ENCODE measurements at regions not wholly inside any gene's neighbourhood (a gene's known extent, or its start where the extent isn't known, plus 50 kb on each side); places are given as distances from the start of the nearest gene placed in this dataset.

DNA sequence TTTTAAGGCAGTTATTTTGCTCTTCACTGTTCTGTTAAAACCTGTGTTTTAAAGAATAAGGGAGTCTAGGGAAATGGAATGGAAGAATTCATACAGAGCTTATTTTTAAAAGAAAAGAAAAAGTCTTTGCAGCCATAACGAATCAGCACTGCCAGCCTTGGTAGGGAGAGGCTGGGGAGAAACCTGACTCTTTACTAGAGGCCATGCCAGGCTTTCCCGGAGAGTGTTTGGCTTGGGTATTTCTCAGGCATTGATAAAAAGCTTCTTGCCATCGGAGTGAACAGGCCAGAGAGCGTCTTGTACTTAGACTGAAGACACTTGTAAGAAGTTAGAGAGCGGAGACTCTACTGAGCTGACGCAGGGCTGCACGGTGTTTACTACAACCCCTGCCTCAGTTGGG is 72.7 kb upstream of the NFIL3 start:
- H3K27ac ChIP-seq: no peak overlapping the region
- H3K9me3 ChIP-seq: no peaks in the 10 kb centered on the region
- H3K4me3 ChIP-seq: no peak overlapping the region
- WGBS, 3 donors: 42 to 51% (median 42%) methylated on average over 7 of the region's 7 CpGs
- no peak for ATAC-seq
- TF ChIP-seq, protein P1, sequence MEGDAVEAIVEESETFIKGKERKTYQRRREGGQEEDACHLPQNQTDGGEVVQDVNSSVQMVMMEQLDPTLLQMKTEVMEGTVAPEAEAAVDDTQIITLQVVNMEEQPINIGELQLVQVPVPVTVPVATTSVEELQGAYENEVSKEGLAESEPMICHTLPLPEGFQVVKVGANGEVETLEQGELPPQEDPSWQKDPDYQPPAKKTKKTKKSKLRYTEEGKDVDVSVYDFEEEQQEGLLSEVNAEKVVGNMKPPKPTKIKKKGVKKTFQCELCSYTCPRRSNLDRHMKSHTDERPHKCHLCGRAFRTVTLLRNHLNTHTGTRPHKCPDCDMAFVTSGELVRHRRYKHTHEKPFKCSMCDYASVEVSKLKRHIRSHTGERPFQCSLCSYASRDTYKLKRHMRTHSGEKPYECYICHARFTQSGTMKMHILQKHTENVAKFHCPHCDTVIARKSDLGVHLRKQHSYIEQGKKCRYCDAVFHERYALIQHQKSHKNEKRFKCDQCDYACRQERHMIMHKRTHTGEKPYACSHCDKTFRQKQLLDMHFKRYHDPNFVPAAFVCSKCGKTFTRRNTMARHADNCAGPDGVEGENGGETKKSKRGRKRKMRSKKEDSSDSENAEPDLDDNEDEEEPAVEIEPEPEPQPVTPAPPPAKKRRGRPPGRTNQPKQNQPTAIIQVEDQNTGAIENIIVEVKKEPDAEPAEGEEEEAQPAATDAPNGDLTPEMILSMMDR (IDR thresholded peaks at IDR 0.05): no peak
- H3K4me1 ChIP-seq: no peaks in the 10 kb centered on the region
- intact Hi-C loops (cut with DNase I): no loop called here
- no peaks in the 10 kb centered on the region for H3K27me3 ChIP-seq (ENCODE audit: insufficient read depth in 3 of 3, low read length in 2 of 3)
- no peaks in the 10 kb centered on the region for H3K36me3 ChIP-seq (ENCODE audit: insufficient read depth in 1 of 2, low read depth in 1 of 2)
- DNase-seq: no peak

DNA sequence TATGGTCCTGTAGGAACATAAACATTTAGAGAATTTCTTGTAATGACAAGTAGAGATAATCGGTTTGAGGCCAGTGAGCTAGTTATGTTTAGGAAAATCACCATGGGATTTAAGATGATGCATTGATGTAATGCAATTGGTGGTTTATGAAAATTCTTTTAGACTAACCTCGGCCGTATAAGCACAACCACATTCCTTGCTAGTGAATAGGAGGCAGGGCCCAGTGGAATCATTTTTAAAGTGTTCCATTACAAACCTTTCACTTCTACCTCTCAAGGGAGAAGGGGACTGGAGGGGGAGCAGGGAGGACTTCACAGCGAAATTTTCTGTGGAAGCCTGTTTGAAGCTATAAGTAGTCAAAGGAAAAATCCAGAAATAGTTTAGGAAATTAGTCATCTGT is 71.8 kb upstream of the NFIL3 start:
- H3K27me3 ChIP-seq (ENCODE audit: insufficient read depth in 3 of 3, low read length in 2 of 3): no peaks in the 10 kb centered on the region
- ATAC-seq: no peak
- H3K4me3 ChIP-seq: no peak overlapping the region
- 46 to 55% (median 51%) methylated on average over 4 of the region's 4 CpGs for WGBS, 3 donors
- TF ChIP-seq, protein P1 (IDR thresholded peaks at IDR 0.05): no peak
- no peak overlapping the region for H3K27ac ChIP-seq
- H3K4me1 ChIP-seq: no peaks in the 10 kb centered on the region
- no peaks in the 10 kb centered on the region for H3K36me3 ChIP-seq (ENCODE audit: insufficient read depth in 1 of 2, low read depth in 1 of 2)
- H3K9me3 ChIP-seq: no peaks in the 10 kb centered on the region
- intact Hi-C loops (cut with DNase I): no loop called here
- DNase-seq: no peak

DNA sequence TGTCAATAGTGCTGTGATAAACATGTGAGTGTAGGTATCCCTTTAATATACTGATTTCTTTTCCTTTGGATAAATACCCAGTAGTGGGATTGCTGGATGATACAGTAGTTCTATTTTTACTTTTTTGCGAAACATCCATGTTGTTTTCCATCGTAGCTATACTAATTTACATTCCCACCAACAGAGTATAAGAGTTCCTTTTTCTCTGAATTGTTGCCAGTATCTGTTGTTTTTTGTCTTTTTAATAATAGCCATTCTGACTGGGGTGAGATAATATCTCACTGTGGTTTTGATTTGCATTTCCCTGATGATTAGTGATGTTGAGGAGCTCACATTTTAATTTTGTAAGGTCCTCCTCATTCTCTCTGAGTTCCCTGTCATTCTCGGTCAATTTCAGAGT is 71.1 kb upstream of the NFIL3 start:
- no peak for ATAC-seq
- H3K9me3 ChIP-seq: no peaks in the 10 kb centered on the region
- TF ChIP-seq, protein P1 (IDR thresholded peaks at IDR 0.05): no peak
- no peaks in the 10 kb centered on the region for H3K27me3 ChIP-seq (ENCODE audit: insufficient read depth in 3 of 3, low read length in 2 of 3)
- intact Hi-C loops (cut with DNase I): no loop called here
- DNase-seq: no peak
- H3K27ac ChIP-seq: no peak overlapping the region
- H3K4me1 ChIP-seq: no peaks in the 10 kb centered on the region
- WGBS, 3 donors: 81 to 85% (median 85%) methylated on average over 3 of the region's 3 CpGs
- no peak overlapping the region for H3K4me3 ChIP-seq
- no peaks in the 10 kb centered on the region for H3K36me3 ChIP-seq (ENCODE audit: insufficient read depth in 1 of 2, low read depth in 1 of 2)

DNA sequence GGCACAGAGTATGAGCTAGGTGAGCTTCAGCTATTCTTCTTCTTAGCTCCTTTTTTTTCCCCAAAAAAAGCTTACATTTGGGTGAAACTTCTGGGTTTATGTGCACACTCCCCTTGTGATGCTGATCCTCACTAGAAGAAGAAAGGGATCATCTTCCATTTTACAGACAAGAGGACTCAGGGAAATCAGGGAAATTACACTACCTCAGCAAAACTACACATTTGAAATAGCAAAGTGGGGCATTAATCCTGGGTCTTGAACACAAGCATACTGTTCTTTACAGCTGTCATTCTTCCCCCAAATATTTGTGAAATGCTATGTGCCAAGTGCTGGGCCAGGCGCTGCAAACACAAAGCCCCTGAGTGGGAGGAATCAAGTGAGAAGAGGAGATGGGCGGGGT is 68.6 kb upstream of the NFIL3 start:
- Histone ChIP-seq H3K27ac (no peak overlapping the region), H3K27me3 (ENCODE audit: insufficient read depth in 3 of 3, low read length in 2 of 3) (no peaks in the 10 kb centered on the region), H3K4me1 (peaks cover 5% of the 10 kb centered on the region), H3K4me3 (no peak overlapping the region), H3K9me3 (no peaks in the 10 kb centered on the region), H3K36me3 (ENCODE audit: insufficient read depth in 1 of 2, low read depth in 1 of 2) (no peaks in the 10 kb centered on the region)
- DNase-seq (no peak), ATAC-seq (no peak)
- TF ChIP-seq, protein P1 (IDR thresholded peaks at IDR 0.05): no peak
- intact Hi-C loops (cut with DNase I): no loop called here
- WGBS, 3 donors: 77 to 86% (median 78%) methylated on average over 2 of the region's 2 CpGs

DNA sequence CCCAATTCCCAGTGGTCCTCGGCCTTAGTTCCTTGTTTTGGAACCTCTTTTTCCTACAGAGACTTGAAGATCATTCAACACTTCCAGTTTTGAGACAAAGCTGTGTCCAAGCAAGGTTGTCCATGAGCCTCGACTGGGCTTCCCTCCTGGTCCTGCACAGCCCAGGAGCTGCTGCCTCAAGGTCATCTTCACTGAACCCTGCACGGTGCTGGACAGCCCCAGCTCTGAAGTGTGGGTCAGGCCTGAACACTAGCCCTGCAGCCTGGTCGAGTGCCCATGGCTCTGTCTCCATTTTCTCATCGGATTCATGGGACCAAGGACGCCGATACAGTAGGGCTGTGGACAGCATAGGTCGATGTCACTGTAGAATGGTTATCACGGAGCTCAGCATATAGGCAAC is 68.0 kb upstream of the NFIL3 start:
- no peak overlapping the region for H3K27ac ChIP-seq
- no peak overlapping the region for H3K4me3 ChIP-seq
- no peak for ATAC-seq
- H3K27me3 ChIP-seq (ENCODE audit: insufficient read depth in 3 of 3, low read length in 2 of 3): no peaks in the 10 kb centered on the region
- peaks cover 5% of the 10 kb centered on the region for H3K4me1 ChIP-seq
- DNase-seq: no peak
- no peaks in the 10 kb centered on the region for H3K9me3 ChIP-seq
- TF ChIP-seq, protein P1 (IDR thresholded peaks at IDR 0.05): no peak
- intact Hi-C loops (cut with DNase I): no loop called here
- H3K36me3 ChIP-seq (ENCODE audit: insufficient read depth in 1 of 2, low read depth in 1 of 2): no peaks in the 10 kb centered on the region
- 83 to 87% (median 84%) methylated on average over 9 of the region's 9 CpGs for WGBS, 3 donors
